ENCODE measurements at regions not wholly inside any gene's neighbourhood (a gene's known extent, or its start where the extent isn't known, plus 50 kb on each side); places are given as distances from the start of the nearest gene placed in this dataset.

DNA sequence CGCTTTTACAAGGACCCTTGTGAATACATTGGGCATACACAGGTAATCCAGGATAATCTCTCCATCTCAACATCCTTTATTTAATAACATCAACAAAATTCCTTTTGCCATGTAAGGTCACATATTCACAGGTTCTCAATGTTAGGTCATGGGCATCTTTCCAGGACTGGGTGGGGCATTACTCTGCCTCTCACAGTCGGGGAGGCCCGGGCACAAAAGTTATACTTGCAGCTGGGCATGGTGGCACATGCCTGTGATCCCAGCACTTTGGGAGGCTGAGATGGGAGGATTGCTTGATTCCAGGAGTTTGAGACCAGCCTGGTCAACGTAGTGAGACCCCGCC is 93.7 kb upstream of the AP1S2 start:
- Histone ChIP-seq H3K36me3 (ENCODE audit: insufficient read depth, low read length) (no peaks in the 10 kb centered on the region), H3K79me2 (ENCODE audit: control insufficient read depth, insufficient read depth, low read length, unreplicated experiment) (no peaks in the 10 kb centered on the region), H2AFZ (ENCODE audit: low read length, unreplicated experiment) (peak overlapping the region; percentile 51), H3K4me1 (ENCODE audit: control insufficient read depth, insufficient read depth, low read length, unreplicated experiment) (peaks cover 24% of the 10 kb centered on the region), H3K4me3 (ENCODE audit: low read depth, low read length) (0 out of 2 replicates have a peak overlapping the region, but pooled peaks have one; percentile 49), H3K27ac (ENCODE audit: low read depth, low read length) (peak overlapping the region; percentile 66), H3K27me3 (ENCODE audit: insufficient read depth, low read length) (no peaks in the 10 kb centered on the region)

- Histone ChIP-seq H3K79me2 (ENCODE audit: control insufficient read depth, insufficient read depth, low read length, unreplicated experiment) (no peaks in the 10 kb centered on the region), H3K36me3 (ENCODE audit: insufficient read depth, low read length) (no peaks in the 10 kb centered on the region), H2AFZ (ENCODE audit: low read length, unreplicated experiment) (peak overlapping the region; percentile 51), H3K4me3 (ENCODE audit: low read depth, low read length) (peak overlapping the region; percentile 49; the same call in 1 of the 2 replicates), H3K27ac (ENCODE audit: low read depth, low read length) (peak overlapping the region; percentile 66), H3K27me3 (ENCODE audit: insufficient read depth, low read length) (no peaks in the 10 kb centered on the region), H3K4me1 (ENCODE audit: control insufficient read depth, insufficient read depth, low read length, unreplicated experiment) (peaks cover 24% of the 10 kb centered on the region)
Measured at GRCh38 chrX:15947648-15948317, 93.2 kb upstream of the AP1S2 start.

DNA sequence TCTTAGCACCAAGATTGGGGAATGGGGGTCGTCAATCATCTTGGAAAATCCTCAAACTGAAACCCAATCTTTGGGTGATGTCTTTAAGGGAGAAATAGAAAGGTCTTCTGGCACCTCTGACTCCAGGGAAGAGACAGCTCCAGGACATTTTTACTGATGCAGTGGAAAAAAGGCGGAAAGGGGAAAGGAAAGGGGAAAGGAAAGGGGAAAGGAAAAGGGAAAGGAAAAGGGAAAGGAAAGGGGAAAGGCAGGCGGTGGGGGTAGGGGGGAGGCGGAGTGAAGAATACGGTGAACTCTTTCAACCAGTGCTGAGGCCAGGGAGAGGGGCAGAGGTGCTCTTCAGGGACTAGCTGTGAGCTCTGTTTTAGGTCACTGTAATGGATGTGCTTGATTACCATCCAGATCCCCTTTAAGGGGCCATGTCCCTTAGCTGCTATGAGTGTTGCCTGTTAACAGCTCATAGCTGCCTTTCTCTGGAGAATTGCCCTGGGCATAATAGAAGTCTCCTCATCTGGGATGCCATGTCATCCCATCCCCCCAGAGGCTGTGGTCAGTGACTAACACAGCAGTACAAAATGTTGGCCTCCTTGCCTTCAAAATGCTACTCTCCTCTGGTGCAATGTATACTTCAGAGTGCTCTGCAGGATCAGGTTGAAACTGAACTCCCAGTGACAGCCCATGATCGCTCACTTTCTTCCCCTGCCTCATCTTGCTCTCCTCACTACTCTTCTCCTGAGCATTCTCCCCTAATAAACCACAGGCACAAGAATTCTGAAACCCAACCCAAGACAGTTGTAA is 92.4 kb upstream of the AP1S2 start:
- H2AFZ ChIP-seq (ENCODE audit: low read length, unreplicated experiment), result no peak overlapping the region
- H3K27ac ChIP-seq (ENCODE audit: low read depth, low read length), result peak overlapping the region; percentile 66
- peak overlapping the region; percentile 49; the same call in 1 of the 2 replicates for H3K4me3 ChIP-seq (ENCODE audit: low read depth, low read length)
- no peaks in the 10 kb centered on the region for H3K36me3 ChIP-seq (ENCODE audit: insufficient read depth, low read length)
- H3K27me3 ChIP-seq (ENCODE audit: insufficient read depth, low read length), result no peaks in the 10 kb centered on the region
- H3K79me2 ChIP-seq (ENCODE audit: control insufficient read depth, insufficient read depth, low read length, unreplicated experiment), result no peaks in the 10 kb centered on the region
- H3K4me1 ChIP-seq (ENCODE audit: control insufficient read depth, insufficient read depth, low read length, unreplicated experiment), result peaks cover 24% of the 10 kb centered on the region

DNA sequence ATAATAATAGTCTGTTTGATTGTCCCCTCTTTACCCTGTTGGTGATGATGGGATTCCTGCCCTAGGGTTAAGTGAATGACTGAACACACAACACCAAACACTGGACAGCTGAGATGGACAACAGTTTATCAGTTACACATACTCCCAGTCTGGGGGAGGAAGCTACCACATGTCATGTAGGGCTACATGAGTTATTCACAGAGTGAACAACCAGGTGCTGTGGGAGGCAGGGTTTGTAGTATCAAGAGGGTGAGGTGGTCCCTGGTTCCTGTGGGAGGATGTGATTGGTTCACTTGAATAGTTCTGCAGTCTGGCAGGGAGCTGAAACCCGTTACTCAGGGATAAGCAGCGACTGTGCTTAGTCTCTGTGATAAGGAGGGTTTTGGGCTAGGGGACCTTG is 88.8 kb upstream of the AP1S2 start:
- H3K4me3 ChIP-seq (ENCODE audit: low read depth, low read length), result no peak overlapping the region
- no peak overlapping the region for H2AFZ ChIP-seq (ENCODE audit: low read length, unreplicated experiment)
- no peaks in the 10 kb centered on the region for H3K27me3 ChIP-seq (ENCODE audit: insufficient read depth, low read length)
- no peak overlapping the region for H3K27ac ChIP-seq (ENCODE audit: low read depth, low read length)
- peaks cover 20% of the 10 kb centered on the region for H3K4me1 ChIP-seq (ENCODE audit: control insufficient read depth, insufficient read depth, low read length, unreplicated experiment)
- no peaks in the 10 kb centered on the region for H3K79me2 ChIP-seq (ENCODE audit: control insufficient read depth, insufficient read depth, low read length, unreplicated experiment)
- H3K36me3 ChIP-seq (ENCODE audit: insufficient read depth, low read length), result no peaks in the 10 kb centered on the region

DNA sequence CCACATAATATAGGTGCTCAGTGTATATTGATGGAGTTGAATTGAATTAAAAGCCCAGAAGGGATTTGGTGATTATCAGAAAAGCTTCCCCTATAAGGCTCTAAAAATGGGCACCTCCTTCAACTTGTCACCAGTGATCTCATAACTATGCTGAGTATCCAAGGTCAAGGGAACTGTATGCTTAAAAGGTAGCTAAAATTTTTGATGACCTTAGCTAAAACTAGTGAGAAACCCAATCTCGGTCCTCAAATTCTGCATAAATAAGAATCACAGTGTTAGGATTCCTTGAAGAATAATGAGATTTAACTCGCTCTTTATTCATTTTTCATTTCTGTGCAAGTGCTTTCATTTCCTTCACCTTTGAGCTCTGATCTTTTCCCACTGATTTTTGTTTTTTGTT is 87.7 kb upstream of the AP1S2 start:
- Histone ChIP-seq H3K4me1 (ENCODE audit: control insufficient read depth, insufficient read depth, low read length, unreplicated experiment) (peaks cover 9% of the 10 kb centered on the region), H3K4me3 (ENCODE audit: low read depth, low read length) (no peak overlapping the region), H2AFZ (ENCODE audit: low read length, unreplicated experiment) (no peak overlapping the region), H3K36me3 (ENCODE audit: insufficient read depth, low read length) (no peaks in the 10 kb centered on the region), H3K27ac (ENCODE audit: low read depth, low read length) (no peak overlapping the region), H3K79me2 (ENCODE audit: control insufficient read depth, insufficient read depth, low read length, unreplicated experiment) (no peaks in the 10 kb centered on the region), H3K27me3 (ENCODE audit: insufficient read depth, low read length) (no peaks in the 10 kb centered on the region)

GRCh38 chrX:15939737-15940136 is 85.1 kb upstream of the AP1S2 start:
- Histone ChIP-seq H3K4me3 (ENCODE audit: low read depth, low read length) (no peak overlapping the region), H3K36me3 (ENCODE audit: insufficient read depth, low read length) (no peaks in the 10 kb centered on the region), H3K27ac (ENCODE audit: low read depth, low read length) (no peak overlapping the region), H2AFZ (ENCODE audit: low read length, unreplicated experiment) (no peak overlapping the region), H3K27me3 (ENCODE audit: insufficient read depth, low read length) (no peaks in the 10 kb centered on the region), H3K4me1 (ENCODE audit: control insufficient read depth, insufficient read depth, low read length, unreplicated experiment) (no peaks in the 10 kb centered on the region), H3K79me2 (ENCODE audit: control insufficient read depth, insufficient read depth, low read length, unreplicated experiment) (no peaks in the 10 kb centered on the region)

- Histone ChIP-seq H3K27me3 (ENCODE audit: insufficient read depth, low read length) (no peaks in the 10 kb centered on the region), H3K4me3 (ENCODE audit: low read depth, low read length) (no peak overlapping the region), H3K36me3 (ENCODE audit: insufficient read depth, low read length) (no peaks in the 10 kb centered on the region), H2AFZ (ENCODE audit: low read length, unreplicated experiment) (no peak overlapping the region), H3K4me1 (ENCODE audit: control insufficient read depth, insufficient read depth, low read length, unreplicated experiment) (no peaks in the 10 kb centered on the region), H3K79me2 (ENCODE audit: control insufficient read depth, insufficient read depth, low read length, unreplicated experiment) (no peaks in the 10 kb centered on the region), H3K27ac (ENCODE audit: low read depth, low read length) (no peak overlapping the region)
Measured at GRCh38 chrX:15938072-15938471, 83.5 kb upstream of the AP1S2 start.

DNA sequence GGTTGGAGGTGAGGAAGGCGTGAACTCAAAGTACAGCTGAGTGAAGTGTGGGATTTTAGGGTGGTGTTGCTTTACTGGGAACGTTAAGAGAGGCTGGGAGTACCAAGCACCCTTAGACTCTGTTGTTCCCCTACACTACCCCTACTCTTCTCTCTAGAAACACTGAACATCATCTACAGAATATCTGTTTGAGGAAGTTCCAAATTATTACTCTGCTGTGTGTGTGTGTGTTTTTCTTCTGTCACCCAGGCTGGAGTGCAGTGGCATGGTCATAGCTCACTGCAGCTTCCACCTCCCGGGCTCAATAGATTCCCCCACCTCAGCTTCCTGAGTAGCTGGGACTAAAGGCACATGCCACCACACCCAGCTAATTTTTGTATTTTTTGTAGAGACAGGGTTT is 76.7 kb upstream of the AP1S2 start:
- Histone ChIP-seq H3K4me1 (ENCODE audit: control insufficient read depth, insufficient read depth, low read length, unreplicated experiment) (no peaks in the 10 kb centered on the region), H3K27me3 (ENCODE audit: insufficient read depth, low read length) (peaks cover 20% of the 10 kb centered on the region), H3K36me3 (ENCODE audit: insufficient read depth, low read length) (no peaks in the 10 kb centered on the region), H3K27ac (ENCODE audit: low read depth, low read length) (no peak overlapping the region), H2AFZ (ENCODE audit: low read length, unreplicated experiment) (no peak overlapping the region), H3K79me2 (ENCODE audit: control insufficient read depth, insufficient read depth, low read length, unreplicated experiment) (no peaks in the 10 kb centered on the region), H3K4me3 (ENCODE audit: low read depth, low read length) (no peak overlapping the region)

GRCh38 chrX:15930585-15930984 is 76.0 kb upstream of the AP1S2 start:
- no peak overlapping the region for H3K4me3 ChIP-seq (ENCODE audit: low read depth, low read length)
- H2AFZ ChIP-seq (ENCODE audit: low read length, unreplicated experiment), result no peak overlapping the region
- peaks cover 20% of the 10 kb centered on the region for H3K27me3 ChIP-seq (ENCODE audit: insufficient read depth, low read length)
- no peaks in the 10 kb centered on the region for H3K4me1 ChIP-seq (ENCODE audit: control insufficient read depth, insufficient read depth, low read length, unreplicated experiment)
- H3K27ac ChIP-seq (ENCODE audit: low read depth, low read length), result no peak overlapping the region
- no peaks in the 10 kb centered on the region for H3K36me3 ChIP-seq (ENCODE audit: insufficient read depth, low read length)
- H3K79me2 ChIP-seq (ENCODE audit: control insufficient read depth, insufficient read depth, low read length, unreplicated experiment), result no peaks in the 10 kb centered on the region

- no peaks in the 10 kb centered on the region for H3K36me3 ChIP-seq (ENCODE audit: insufficient read depth, low read length)
Measured at GRCh38 chrX:15929194-15929593, 74.6 kb upstream of the AP1S2 start.

GRCh38 chrX:15926622-15927021 is 72.0 kb upstream of the AP1S2 start:
- Histone ChIP-seq H3K27ac (ENCODE audit: low read depth, low read length) (no peak overlapping the region), H3K27me3 (ENCODE audit: insufficient read depth, low read length) (peaks cover 45% of the 10 kb centered on the region), H3K36me3 (ENCODE audit: insufficient read depth, low read length) (no peaks in the 10 kb centered on the region)

More at GRCh38 chrX:15929194-15929593, 74.6 kb upstream of the AP1S2 start:
- H2AFZ ChIP-seq (ENCODE audit: low read length, unreplicated experiment), result no peak overlapping the region
- H3K27me3 ChIP-seq (ENCODE audit: insufficient read depth, low read length), result peaks cover 32% of the 10 kb centered on the region
- no peak overlapping the region for H3K27ac ChIP-seq (ENCODE audit: low read depth, low read length)
- no peaks in the 10 kb centered on the region for H3K4me1 ChIP-seq (ENCODE audit: control insufficient read depth, insufficient read depth, low read length, unreplicated experiment)
- no peak overlapping the region for H3K4me3 ChIP-seq (ENCODE audit: low read depth, low read length)
- H3K79me2 ChIP-seq (ENCODE audit: control insufficient read depth, insufficient read depth, low read length, unreplicated experiment), result no peaks in the 10 kb centered on the region

More at GRCh38 chrX:15926622-15927021, 72.0 kb upstream of the AP1S2 start:
- H3K4me1 ChIP-seq (ENCODE audit: control insufficient read depth, insufficient read depth, low read length, unreplicated experiment), result no peaks in the 10 kb centered on the region
- H3K79me2 ChIP-seq (ENCODE audit: control insufficient read depth, insufficient read depth, low read length, unreplicated experiment), result no peaks in the 10 kb centered on the region
- no peak overlapping the region for H3K4me3 ChIP-seq (ENCODE audit: low read depth, low read length)
- no peak overlapping the region for H2AFZ ChIP-seq (ENCODE audit: low read length, unreplicated experiment)

Data from ACC112 (cell line).